Lower lobe of right lung (tissue), 2 donors: ENCODE measurements at regions not wholly inside any gene's neighbourhood (a gene's known extent, or its start where the extent isn't known, plus 50 kb on each side); places are given as distances from the start of the nearest gene placed in this dataset.

Source experiments
- ATAC-seq, 2 donors: fragments of 200-7000 bp; cut with Tn5 transposase; one replicate each; pipeline ENCODE4 v1.9.1; 2020 to 2022; ENCODE audit warnings: mild to moderate bottlenecking in 2 of 2, moderate library complexity in 2 of 2
- DNase-seq: peaks from one replicate; pipeline ENCODE4 v3.0.0-alpha.2; 2020
- H3K27ac ChIP-seq: fragments of 200-600 bp; one replicate; pipeline ENCODE4 v1.8.0; 2022
- H3K27me3 ChIP-seq: fragments of 200-600 bp; one replicate; pipeline ENCODE4 v1.8.0; 2022; ENCODE audit warnings: low read depth
- H3K36me3 ChIP-seq: fragments of 200-600 bp; one replicate; pipeline ENCODE4 v1.8.0; 2022; ENCODE audit warnings: mild to moderate bottlenecking
- H3K4me1 ChIP-seq: fragments of 200-600 bp; one replicate; pipeline ENCODE4 v1.8.0; 2022
- H3K4me3 ChIP-seq: fragments of 200-600 bp; one replicate; pipeline ENCODE4 v1.8.0; 2022; ENCODE audit warnings: mild to moderate bottlenecking
- H3K9me3 ChIP-seq: fragments of 200-600 bp; one replicate; pipeline ENCODE4 v1.8.0; 2022
- CTCF ChIP-seq: fragments of 200-600 bp; IDR thresholded peaks from one replicate; pipeline ENCODE4 v1.8.0; 2022; ENCODE audit warnings: antibody characterized with exemption, mild to moderate bottlenecking
- intact Hi-C: fragments of 100-400 bp; cut with DNase I; formaldehyde crosslinking; loops from one replicate; pipeline ENCODE4 v1.11.0; 2022
- donor health status: DM: no; HTN: yes; CAD: no; lungs with severe emphysema.

GRCh38 chr12:98374007-98374406, 141.4 kb upstream of the TMPO start:
- H3K4me3 ChIP-seq = no peak overlapping the region
- H3K9me3 ChIP-seq = no peaks in the 10 kb centered on the region
- no peak for ATAC-seq
- H3K4me1 ChIP-seq = no peaks in the 10 kb centered on the region
- H3K27me3 ChIP-seq = no peaks in the 10 kb centered on the region
- no peak for DNase-seq
- TF ChIP-seq CTCF = no peak
- no peaks in the 10 kb centered on the region for H3K36me3 ChIP-seq
- intact Hi-C loops = no loop called here
- H3K27ac ChIP-seq = no peak overlapping the region

DNA sequence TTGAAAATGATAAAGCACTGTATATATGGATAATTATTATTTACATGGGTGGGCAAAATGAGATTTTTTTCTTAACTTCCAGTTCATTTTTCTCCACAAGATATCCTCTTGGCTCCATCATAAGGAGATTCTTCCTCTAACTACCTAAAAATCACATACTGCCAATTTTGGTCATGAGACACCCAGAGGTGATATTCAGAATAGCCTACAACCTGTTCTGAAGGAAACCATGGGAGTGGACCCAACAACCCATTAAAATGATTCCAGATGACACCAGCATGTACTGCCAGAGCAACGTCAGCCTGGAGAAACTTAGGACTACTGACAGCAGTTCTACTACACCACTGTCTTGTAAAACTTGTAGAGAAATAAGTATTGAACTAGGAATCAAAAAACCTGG, 136.3 kb upstream of the TMPO start:
- Histone ChIP-seq H3K4me3 (no peak overlapping the region), H3K27me3 (no peaks in the 10 kb centered on the region), H3K36me3 (no peaks in the 10 kb centered on the region), H3K9me3 (no peaks in the 10 kb centered on the region), H3K4me1 (no peaks in the 10 kb centered on the region), H3K27ac (no peak overlapping the region)
- intact Hi-C loops = no loop called here
- DNase-seq (no peak), ATAC-seq (no peak)
- no peak for TF ChIP-seq CTCF

- ATAC-seq (no peak), DNase-seq (no peak)
- H3K36me3 ChIP-seq = no peaks in the 10 kb centered on the region
- H3K27ac ChIP-seq = no peak overlapping the region
- peaks cover 12% of the 10 kb centered on the region for H3K27me3 ChIP-seq
- no peaks in the 10 kb centered on the region for H3K4me1 ChIP-seq
- no peaks in the 10 kb centered on the region for H3K9me3 ChIP-seq
- H3K4me3 ChIP-seq = no peak overlapping the region
- no peak for TF ChIP-seq CTCF
- intact Hi-C loops = no loop called here
Observed at GRCh38 chr12:98385641-98386040, 129.7 kb upstream of the TMPO start.

DNA sequence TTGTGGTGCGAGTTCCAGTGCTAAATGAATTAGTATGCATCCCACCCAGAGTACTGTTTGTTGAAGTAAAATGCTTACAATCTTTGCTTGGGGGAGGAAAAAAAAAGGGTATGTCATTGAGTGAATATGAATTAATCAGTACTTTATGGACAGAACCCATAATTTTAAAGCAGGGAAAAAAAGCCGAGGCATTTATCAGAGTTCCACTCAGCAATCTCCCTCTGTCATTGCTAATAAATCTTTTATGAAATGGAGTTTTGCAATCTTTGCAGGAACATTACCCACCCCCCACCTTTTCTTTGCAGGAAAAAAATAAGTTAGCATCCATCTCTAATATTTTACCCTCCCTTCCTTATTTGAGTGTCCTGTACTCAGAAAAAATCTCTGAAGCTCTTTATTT, 127.9 kb upstream of the TMPO start:
- H3K36me3 ChIP-seq = no peaks in the 10 kb centered on the region
- no peak for TF ChIP-seq CTCF
- intact Hi-C loops = no loop called here

DNA sequence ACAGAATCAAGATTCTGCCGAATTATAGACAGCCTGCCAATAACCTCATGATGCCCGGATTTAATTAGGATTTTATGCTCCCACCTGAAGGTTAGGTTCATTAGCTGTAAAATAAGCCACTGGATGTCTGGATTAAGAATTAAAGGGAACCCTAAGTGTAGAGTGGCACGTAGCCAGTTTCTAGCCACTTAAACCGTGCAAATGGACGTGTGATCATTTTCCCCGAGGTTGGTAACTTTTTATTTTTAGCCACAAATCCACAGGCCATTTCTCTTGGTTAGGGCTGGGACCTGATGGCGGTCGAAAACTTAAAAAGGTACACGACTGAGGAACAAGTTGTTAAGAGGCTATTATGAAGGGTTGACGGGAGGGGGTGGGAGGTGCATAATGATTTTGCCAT, 127.3 kb upstream of the TMPO start:
- H3K36me3 ChIP-seq = no peaks in the 10 kb centered on the region
- ATAC-seq (no peak), DNase-seq (no peak)
- no peaks in the 10 kb centered on the region for H3K9me3 ChIP-seq
- H3K27me3 ChIP-seq = peaks cover 12% of the 10 kb centered on the region
- no peak for TF ChIP-seq CTCF
- intact Hi-C loops = no loop called here
- H3K4me1 ChIP-seq = no peaks in the 10 kb centered on the region
- H3K27ac ChIP-seq = no peak overlapping the region
- H3K4me3 ChIP-seq = no peak overlapping the region

More for the DNA sequence above, 127.9 kb upstream of the TMPO start:
- Histone ChIP-seq H3K9me3 (no peaks in the 10 kb centered on the region), H3K27me3 (peaks cover 12% of the 10 kb centered on the region), H3K27ac (no peak overlapping the region), H3K4me1 (no peaks in the 10 kb centered on the region), H3K4me3 (no peak overlapping the region)
- ATAC-seq = no peak
- DNase-seq = no peak

DNA sequence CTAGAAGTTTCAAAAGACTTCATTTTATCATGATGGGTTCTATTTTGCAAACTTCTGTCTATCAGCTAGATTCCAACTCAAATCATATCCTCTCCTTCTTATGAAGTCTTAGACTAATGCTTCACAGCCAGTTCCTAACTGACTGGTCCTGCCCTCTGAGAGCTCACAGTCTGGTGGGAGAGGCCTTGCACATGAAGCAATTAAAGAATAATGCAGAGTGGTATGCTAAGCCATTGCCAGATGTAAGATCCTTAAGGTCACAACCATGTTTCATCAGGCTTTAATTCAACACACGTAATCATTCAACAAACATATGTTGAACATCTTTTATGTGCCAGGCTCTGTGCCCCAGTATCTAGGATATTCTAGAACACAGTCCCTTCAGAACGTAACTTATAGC, 125.8 kb upstream of the TMPO start:
- ATAC-seq = no peak
- intact Hi-C loops = no loop called here
- Histone ChIP-seq H3K4me1 (no peaks in the 10 kb centered on the region), H3K9me3 (no peaks in the 10 kb centered on the region), H3K27me3 (peaks cover 9% of the 10 kb centered on the region), H3K27ac (no peak overlapping the region), H3K4me3 (no peak overlapping the region), H3K36me3 (no peaks in the 10 kb centered on the region)
- TF ChIP-seq CTCF = no peak
- no peak for DNase-seq
